CD8-positive, alpha-beta memory T cell (primary cell): ENCODE measurements at regions not wholly inside any gene's neighbourhood (a gene's known extent, or its start where the extent isn't known, plus 50 kb on each side); places are given as distances from the start of the nearest gene placed in this dataset.
"Not testable (repeated sequence)": the region's sequence is repeated elsewhere in the genome, so short reads cannot be mapped to it uniquely, and the experiment has no call there.

Experiments
- CTCF ChIA-PET: fragments of 350-600 bp; sonication (Branson Sonifier 250); formaldehyde crosslinking; loops from one replicate; lab custom pipeline; 2021; ENCODE audit warnings: antibody characterized with exemption; lab: Charles Lee
- POLR2A ChIA-PET: fragments of 350-600 bp; sonication (Branson Sonifier 250); formaldehyde crosslinking; loops from one replicate; lab custom pipeline; 2021; ENCODE audit warnings: antibody characterized with exemption; lab: Charles Lee
- DNase-seq, 5 donors: peaks; one replicate each; pipeline versions ENCODE4 v3.0.0 to v3.0.0-alpha.2; 2020 to 2022; ENCODE audit warnings: mixed read lengths in 1 of 5
- H3K27ac ChIP-seq: one replicate; pipeline ENCODE4 v1.7.0; 2013; ENCODE audit warnings: low read depth, mild to moderate bottlenecking, low read length, moderate library complexity
- H3K27me3 ChIP-seq: 2 replicates; pipeline ENCODE4 v1.7.0; 2013; ENCODE audit warnings: low read length, mild to moderate bottlenecking; ENCODE audit not compliant: insufficient read depth, poor library complexity, severe bottlenecking
- H3K36me3 ChIP-seq: 2 replicates; pipeline ENCODE4 v1.7.0; 2013; ENCODE audit warnings: mild to moderate bottlenecking, low read length, moderate library complexity; ENCODE audit not compliant: insufficient read depth
- H3K4me1 ChIP-seq: 2 replicates; pipeline ENCODE4 v1.7.0; 2013; ENCODE audit warnings: mild to moderate bottlenecking, low read length, moderate library complexity; ENCODE audit not compliant: insufficient read depth
- H3K4me3 ChIP-seq: 2 replicates; pipeline ENCODE4 v1.7.0; 2013; ENCODE audit warnings: mild to moderate bottlenecking, low read length
- H3K9me3 ChIP-seq: 2 replicates; pipeline ENCODE4 v1.7.0; 2013; ENCODE audit warnings: mild to moderate bottlenecking, low read length
- H3K27ac Mint-ChIP-seq, 8 donors: one replicate each; pipeline ENCODE4 v1.8.0; 2020 to 2021; ENCODE audit warnings: mixed read lengths in 8 of 8, mild to moderate bottlenecking in 6 of 8, inconsistent platforms in 3 of 8, moderate library complexity in 3 of 8
- H3K27me3 Mint-ChIP-seq, 2 donors: one replicate each; pipeline ENCODE4 v1.8.0; 2020 to 2021; ENCODE audit warnings: mixed read lengths in 2 of 2, mild to moderate bottlenecking in 1 of 2, moderate library complexity in 1 of 2
- H3K36me3 Mint-ChIP-seq, 3 donors: one replicate each; pipeline ENCODE4 v1.8.0; 2020 to 2021; ENCODE audit warnings: mixed read lengths in 3 of 3, inconsistent platforms in 1 of 3, mild to moderate bottlenecking in 1 of 3
- H3K4me1 Mint-ChIP-seq, 3 donors: one replicate each; pipeline ENCODE4 v1.8.0; 2020 to 2021; ENCODE audit warnings: mixed read lengths in 3 of 3, inconsistent platforms in 1 of 3, mild to moderate bottlenecking in 1 of 3
- H3K4me3 Mint-ChIP-seq, 7 donors: one replicate each; pipeline ENCODE4 v1.8.0; 2020 to 2021; ENCODE audit warnings: mixed read lengths in 7 of 7, mild to moderate bottlenecking in 6 of 7, moderate library complexity in 4 of 7, inconsistent platforms in 2 of 7
- H3K9me3 Mint-ChIP-seq, 5 donors: one replicate each; pipeline ENCODE4 v1.8.0; 2020 to 2022; ENCODE audit warnings: mixed read lengths in 5 of 5, mild to moderate bottlenecking in 3 of 5, moderate library complexity in 2 of 5, inconsistent platforms in 1 of 5

GRCh38 chr15:31636911-31637310 is 310.3 kb downstream of the KLF13 start:
- H3K27me3 Mint-ChIP-seq = peaks cover 7 to 27% of the 10 kb centered on the region in 2 donors
- POLR2A ChIA-PET = not testable (repeated sequence)

GRCh38 chr15:31643955-31644354 is 317.3 kb downstream of the KLF13 start:
- CTCF ChIA-PET = not testable (repeated sequence)

More at GRCh38 chr15:31636911-31637310, 310.3 kb downstream of the KLF13 start:
- H3K4me3 Mint-ChIP-seq = peak overlapping the region in 6 of 7 donors; percentile 14 to 78 (median 54)
- H3K9me3 Mint-ChIP-seq = peaks cover 0 to 12% (median 5%) of the 10 kb centered on the region in 5 donors
- H3K4me1 ChIP-seq, H3K9me3 ChIP-seq, H3K36me3 ChIP-seq, H3K27ac ChIP-seq, CTCF ChIA-PET, H3K27me3 ChIP-seq, H3K4me3 ChIP-seq, DNase-seq, H3K36me3 Mint-ChIP-seq: not testable (repeated sequence)
- H3K27ac Mint-ChIP-seq = peak overlapping the region in 3 of 8 donors; percentile 7 to 53 (median 34)
- H3K4me1 Mint-ChIP-seq = peaks cover 5 to 13% (median 7%) of the 10 kb centered on the region in 3 donors

GRCh38 chr15:31644761-31645160 is 318.1 kb downstream of the KLF13 start:
- H3K9me3 Mint-ChIP-seq, H3K27ac ChIP-seq, H3K36me3 Mint-ChIP-seq, DNase-seq, H3K9me3 ChIP-seq, H3K4me3 Mint-ChIP-seq, H3K27me3 ChIP-seq, H3K4me1 ChIP-seq, H3K27ac Mint-ChIP-seq, H3K4me3 ChIP-seq, H3K36me3 ChIP-seq, CTCF ChIA-PET, POLR2A ChIA-PET, H3K4me1 Mint-ChIP-seq: not testable (repeated sequence)
- H3K27me3 Mint-ChIP-seq = peaks cover 28 to 44% of the 10 kb centered on the region in 2 donors

More at GRCh38 chr15:31643955-31644354, 317.3 kb downstream of the KLF13 start:
- H3K9me3 Mint-ChIP-seq, POLR2A ChIA-PET, H3K9me3 ChIP-seq, H3K36me3 ChIP-seq, DNase-seq, H3K36me3 Mint-ChIP-seq, H3K4me3 ChIP-seq, H3K4me1 ChIP-seq, H3K4me3 Mint-ChIP-seq, H3K27ac Mint-ChIP-seq, H3K4me1 Mint-ChIP-seq, H3K27me3 ChIP-seq, H3K27ac ChIP-seq: not testable (repeated sequence)
- H3K27me3 Mint-ChIP-seq = peaks cover 23 to 37% of the 10 kb centered on the region in 2 donors

GRCh38 chr15:31647337-31647826 is 320.7 kb downstream of the KLF13 start:
- H3K9me3 ChIP-seq, H3K27ac ChIP-seq, H3K4me1 ChIP-seq, H3K4me3 Mint-ChIP-seq, H3K27ac Mint-ChIP-seq, DNase-seq, H3K36me3 ChIP-seq, POLR2A ChIA-PET, CTCF ChIA-PET, H3K27me3 ChIP-seq, H3K9me3 Mint-ChIP-seq, H3K4me3 ChIP-seq, H3K36me3 Mint-ChIP-seq, H3K4me1 Mint-ChIP-seq: not testable (repeated sequence)
- H3K27me3 Mint-ChIP-seq = peaks cover 30 to 40% of the 10 kb centered on the region in 2 donors

DNA sequence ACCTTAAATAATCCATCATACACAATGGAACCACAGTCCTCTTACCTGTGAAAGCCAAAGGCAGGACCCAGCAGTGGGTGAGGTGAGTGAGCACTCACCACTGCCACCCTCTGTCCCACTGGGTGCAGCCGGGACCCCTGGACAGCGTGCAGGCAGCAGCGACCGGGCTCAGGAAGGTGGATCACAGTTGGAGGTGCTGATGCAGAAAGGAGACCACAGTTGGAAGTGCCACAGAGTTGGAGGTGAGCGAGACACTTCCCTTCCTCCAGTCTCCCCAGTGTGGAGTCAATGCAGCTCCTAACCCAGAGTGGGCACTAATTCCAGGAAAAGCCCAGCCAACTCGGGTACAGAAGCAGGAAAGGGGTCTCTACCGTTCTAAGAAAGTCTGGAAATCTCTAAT is 323.0 kb downstream of the KLF13 start:
- H3K27me3 ChIP-seq, H3K9me3 ChIP-seq, H3K27ac Mint-ChIP-seq, H3K36me3 ChIP-seq, H3K4me1 Mint-ChIP-seq, CTCF ChIA-PET, H3K4me1 ChIP-seq, POLR2A ChIA-PET, DNase-seq, H3K4me3 Mint-ChIP-seq, H3K9me3 Mint-ChIP-seq, H3K27ac ChIP-seq, H3K4me3 ChIP-seq, H3K36me3 Mint-ChIP-seq: not testable (repeated sequence)
- H3K27me3 Mint-ChIP-seq = peaks cover 23 to 38% of the 10 kb centered on the region in 2 donors

GRCh38 chr15:31650055-31650701 is 323.5 kb downstream of the KLF13 start:
- H3K4me1 Mint-ChIP-seq, H3K9me3 Mint-ChIP-seq, POLR2A ChIA-PET, H3K36me3 Mint-ChIP-seq, H3K4me3 Mint-ChIP-seq, CTCF ChIA-PET, H3K27me3 ChIP-seq, H3K9me3 ChIP-seq, H3K4me1 ChIP-seq, H3K27ac Mint-ChIP-seq, H3K36me3 ChIP-seq, H3K27ac ChIP-seq, H3K4me3 ChIP-seq: not testable (repeated sequence)
- H3K27me3 Mint-ChIP-seq = peaks cover 20 to 35% of the 10 kb centered on the region in 2 donors
- DNase-seq = peak; percentile 25 to 55 (median 38)

- H3K9me3 Mint-ChIP-seq, H3K27me3 Mint-ChIP-seq, H3K4me1 ChIP-seq, H3K4me3 ChIP-seq, H3K4me1 Mint-ChIP-seq, CTCF ChIA-PET, H3K27me3 ChIP-seq, H3K4me3 Mint-ChIP-seq, H3K36me3 Mint-ChIP-seq, H3K27ac Mint-ChIP-seq, POLR2A ChIA-PET, DNase-seq, H3K9me3 ChIP-seq, H3K27ac ChIP-seq, H3K36me3 ChIP-seq: not testable (repeated sequence)
Measured at GRCh38 chr15:31656915-31657314, 330.3 kb downstream of the KLF13 start.

GRCh38 chr15:31660816-31661215 is 334.2 kb downstream of the KLF13 start:
- ChIA-PET POLR2A (no interaction called here), CTCF (no interaction called here)
- no peak for DNase-seq
- Histone ChIP-seq H3K4me1 (no peaks in the 10 kb centered on the region), H3K4me3 (no peak overlapping the region), H3K27ac (no peak overlapping the region), H3K9me3 (no peaks in the 10 kb centered on the region), H3K27me3 (no peaks in the 10 kb centered on the region), H3K36me3 (no peaks in the 10 kb centered on the region)
- Mint-ChIP-seq H3K4me3 (no peak overlapping the region), H3K27me3 (peaks cover 3 to 6% of the 10 kb centered on the region in 2 donors), H3K36me3 (peaks cover 0 to 2% (median 0%) of the 10 kb centered on the region in 3 donors), H3K4me1 (no peaks in the 10 kb centered on the region), H3K27ac (no peak overlapping the region), H3K9me3 (peaks cover 0 to 5% (median 0%) of the 10 kb centered on the region in 5 donors)
